Activated CD8-positive, alpha-beta T cell treated with anti-CD3 and anti-CD28 coated beads for 36 hours (primary cell): ENCODE measurements at regions not wholly inside any gene's neighbourhood (a gene's known extent, or its start where the extent isn't known, plus 50 kb on each side); places are given as distances from the start of the nearest gene placed in this dataset.

Experiments
- ATAC-seq: fragments of 200-7000 bp; cut with Tn5 transposase; one replicate; pipeline ENCODE4 v1.10.0; 2021; ENCODE audit warnings: mild to moderate bottlenecking, moderate library complexity
- CTCF ChIA-PET: fragments of 350-600 bp; sonication (Branson Sonifier 250); formaldehyde crosslinking; loops from one replicate; lab custom pipeline; 2021; ENCODE audit warnings: antibody characterized with exemption; lab: Charles Lee
- POLR2A ChIA-PET: fragments of 350-600 bp; sonication (Branson Sonifier 250); formaldehyde crosslinking; loops from one replicate; lab custom pipeline; 2021; ENCODE audit warnings: antibody characterized with exemption; lab: Charles Lee
- DNase-seq: peaks from one replicate; pipeline ENCODE4 v3.0.0-alpha.2; 2020
- H3K27ac Mint-ChIP-seq: one replicate; pipeline ENCODE4 v1.8.0; 2021; ENCODE audit warnings: mild to moderate bottlenecking, mixed read lengths
- H3K27me3 Mint-ChIP-seq: one replicate; pipeline ENCODE4 v1.8.0; 2021; ENCODE audit warnings: mixed read lengths
- H3K36me3 Mint-ChIP-seq: one replicate; pipeline ENCODE4 v1.8.0; 2021; ENCODE audit warnings: low read depth, mixed read lengths
- H3K4me1 Mint-ChIP-seq: one replicate; pipeline ENCODE4 v1.8.0; 2021; ENCODE audit warnings: low read depth, mixed read lengths
- H3K4me3 Mint-ChIP-seq: one replicate; pipeline ENCODE4 v1.8.0; 2021; ENCODE audit warnings: mild to moderate bottlenecking, moderate library complexity, mixed read lengths
- H3K9me3 Mint-ChIP-seq: one replicate; pipeline ENCODE4 v1.8.0; 2021; ENCODE audit warnings: mixed read lengths
- intact Hi-C: fragments of 100-400 bp; cut with micrococcal nuclease; formaldehyde crosslinking; loops from one replicate; pipeline ENCODE4 v1.10.0; 2022
- TF ChIP-seq, protein P1 (sequence below): fragments of 200-600 bp; IDR thresholded peaks from one replicate; pipeline ENCODE4 v1.8.0; 2022; ENCODE audit warnings: antibody characterized with exemption, mild to moderate bottlenecking

DNA sequence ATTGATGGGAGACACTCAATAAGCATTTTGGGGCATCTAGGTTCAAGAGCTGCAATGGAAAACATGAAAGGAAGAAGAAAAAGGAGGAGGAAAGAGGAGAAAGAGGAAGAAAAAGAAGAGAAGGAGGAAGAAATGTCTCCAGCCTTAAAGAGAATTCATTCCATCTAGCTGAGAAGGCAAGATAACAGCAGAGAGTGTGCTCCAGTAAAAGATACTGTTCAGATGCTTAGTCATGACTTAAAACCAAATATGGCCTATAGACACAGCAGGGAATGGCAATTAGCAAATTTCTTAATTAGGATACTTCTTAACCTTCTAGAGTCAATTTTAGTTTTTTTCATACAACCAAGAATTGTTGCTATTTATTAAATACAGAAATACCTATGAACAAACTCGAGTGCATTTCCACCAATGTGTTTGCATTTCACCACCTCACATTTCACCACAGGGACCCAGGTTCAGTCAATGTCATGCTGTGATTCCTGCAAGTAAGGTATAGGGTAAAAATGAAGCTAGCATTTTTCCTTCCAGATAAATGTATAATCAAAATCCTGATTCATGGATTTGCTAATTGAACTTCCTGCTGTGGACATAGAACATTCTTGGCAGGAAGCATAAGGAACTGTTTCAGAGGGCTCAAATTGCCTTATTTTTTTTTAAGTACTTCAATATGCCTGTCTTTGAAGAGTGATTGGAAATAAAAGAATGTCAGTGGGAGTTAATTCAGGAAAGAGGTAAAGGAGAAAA is 177.8 kb downstream of the RPS29 start:
- POLR2A ChIA-PET = no interaction called here
- no peaks in the 10 kb centered on the region for H3K9me3 Mint-ChIP-seq
- H3K27me3 Mint-ChIP-seq = peaks cover 8% of the 10 kb centered on the region

DNA sequence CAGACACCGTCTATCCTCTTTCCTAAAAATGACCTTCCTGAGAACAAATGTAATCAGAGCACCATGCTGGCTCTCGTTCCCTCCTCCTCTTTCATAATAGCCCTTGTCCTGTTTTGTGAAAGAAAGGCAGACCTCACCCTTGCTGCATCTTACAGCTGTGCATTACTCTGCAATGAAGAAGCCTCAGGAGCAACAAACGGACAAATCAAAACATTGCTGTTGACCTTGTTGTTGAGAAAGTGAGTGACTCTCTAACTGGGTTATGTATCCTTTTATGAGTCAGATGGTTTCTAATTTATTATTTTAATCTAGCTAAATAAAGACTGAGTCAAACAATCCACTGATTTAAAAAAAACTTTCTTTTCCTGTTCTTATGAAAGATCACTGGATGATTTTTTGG is 180.9 kb downstream of the RPS29 start:
- H3K27me3 Mint-ChIP-seq = peaks cover 5% of the 10 kb centered on the region
- no peak overlapping the region for H3K27ac Mint-ChIP-seq
- H3K4me3 Mint-ChIP-seq = no peak overlapping the region
- no peak for DNase-seq
- ATAC-seq = no peak
- ChIA-PET POLR2A (no interaction called here), CTCF (no interaction called here)
- TF ChIP-seq, protein P1, sequence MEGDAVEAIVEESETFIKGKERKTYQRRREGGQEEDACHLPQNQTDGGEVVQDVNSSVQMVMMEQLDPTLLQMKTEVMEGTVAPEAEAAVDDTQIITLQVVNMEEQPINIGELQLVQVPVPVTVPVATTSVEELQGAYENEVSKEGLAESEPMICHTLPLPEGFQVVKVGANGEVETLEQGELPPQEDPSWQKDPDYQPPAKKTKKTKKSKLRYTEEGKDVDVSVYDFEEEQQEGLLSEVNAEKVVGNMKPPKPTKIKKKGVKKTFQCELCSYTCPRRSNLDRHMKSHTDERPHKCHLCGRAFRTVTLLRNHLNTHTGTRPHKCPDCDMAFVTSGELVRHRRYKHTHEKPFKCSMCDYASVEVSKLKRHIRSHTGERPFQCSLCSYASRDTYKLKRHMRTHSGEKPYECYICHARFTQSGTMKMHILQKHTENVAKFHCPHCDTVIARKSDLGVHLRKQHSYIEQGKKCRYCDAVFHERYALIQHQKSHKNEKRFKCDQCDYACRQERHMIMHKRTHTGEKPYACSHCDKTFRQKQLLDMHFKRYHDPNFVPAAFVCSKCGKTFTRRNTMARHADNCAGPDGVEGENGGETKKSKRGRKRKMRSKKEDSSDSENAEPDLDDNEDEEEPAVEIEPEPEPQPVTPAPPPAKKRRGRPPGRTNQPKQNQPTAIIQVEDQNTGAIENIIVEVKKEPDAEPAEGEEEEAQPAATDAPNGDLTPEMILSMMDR = no peak
- H3K9me3 Mint-ChIP-seq = no peaks in the 10 kb centered on the region
- no peaks in the 10 kb centered on the region for H3K36me3 Mint-ChIP-seq
- intact Hi-C loops = no loop called here
- H3K4me1 Mint-ChIP-seq = no peaks in the 10 kb centered on the region

More for the DNA sequence above, 177.8 kb downstream of the RPS29 start:
- intact Hi-C loops = no loop called here
- CTCF ChIA-PET = no interaction called here
- ATAC-seq (no peak), DNase-seq (no peak)
- H3K4me3 Mint-ChIP-seq = no peak overlapping the region
- TF ChIP-seq, protein P1 = no peak
- no peaks in the 10 kb centered on the region for H3K36me3 Mint-ChIP-seq
- no peak overlapping the region for H3K27ac Mint-ChIP-seq
- no peaks in the 10 kb centered on the region for H3K4me1 Mint-ChIP-seq

DNA sequence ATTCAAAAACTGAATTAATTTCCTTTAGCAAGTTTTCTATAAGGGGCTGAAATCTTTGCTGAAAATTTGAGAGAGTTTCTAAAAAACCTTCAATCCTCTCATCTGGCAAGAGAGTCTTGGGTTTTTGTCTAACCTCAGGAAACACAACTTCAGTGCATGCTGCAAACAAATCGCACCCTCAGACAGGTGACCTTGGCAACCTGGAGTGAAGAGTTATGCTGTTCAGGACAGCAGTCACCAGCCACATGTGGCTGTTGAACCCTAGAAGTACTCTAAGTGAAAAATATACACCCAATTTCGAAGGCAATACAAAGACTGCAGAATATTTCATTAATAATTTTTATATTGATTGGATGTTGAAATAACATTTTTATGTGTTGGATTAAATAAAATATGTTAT is 184.8 kb downstream of the RPS29 start:
- no peak overlapping the region for H3K27ac Mint-ChIP-seq
- no peak overlapping the region for H3K4me3 Mint-ChIP-seq
- TF ChIP-seq, protein P1 = no peak
- no peaks in the 10 kb centered on the region for H3K9me3 Mint-ChIP-seq
- H3K36me3 Mint-ChIP-seq = no peaks in the 10 kb centered on the region
- no peaks in the 10 kb centered on the region for H3K4me1 Mint-ChIP-seq
- POLR2A ChIA-PET = no interaction called here
- DNase-seq (no peak), ATAC-seq (no peak)
- CTCF ChIA-PET = no interaction called here
- H3K27me3 Mint-ChIP-seq = peaks cover 2% of the 10 kb centered on the region
- intact Hi-C loops = no loop called here

DNA sequence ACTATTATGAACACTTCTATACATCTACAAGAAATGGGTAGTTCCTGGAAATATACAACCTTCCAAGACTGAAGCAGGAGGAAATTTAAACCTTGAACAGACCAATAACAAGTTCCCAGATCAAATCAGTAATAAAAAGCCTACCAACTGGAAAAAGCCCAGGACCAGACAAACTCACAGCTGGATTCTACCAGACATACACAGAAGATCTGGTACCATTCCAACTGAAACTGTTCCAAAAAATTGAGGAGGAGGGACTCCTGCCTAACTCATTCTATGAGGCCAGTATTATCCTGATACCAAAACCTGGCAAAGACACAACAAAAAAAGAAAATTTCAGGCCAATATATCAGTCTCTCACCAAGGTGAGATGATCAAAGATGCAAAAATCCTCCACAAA is 189.4 kb downstream of the RPS29 start:
- intact Hi-C loops = no loop called here
- no peak overlapping the region for H3K27ac Mint-ChIP-seq
- no peaks in the 10 kb centered on the region for H3K9me3 Mint-ChIP-seq
- CTCF ChIA-PET = no interaction called here
- DNase-seq = no peak
- POLR2A ChIA-PET = no interaction called here
- H3K36me3 Mint-ChIP-seq = no peaks in the 10 kb centered on the region
- TF ChIP-seq, protein P1 = no peak
- H3K4me1 Mint-ChIP-seq = no peaks in the 10 kb centered on the region
- H3K4me3 Mint-ChIP-seq = no peak overlapping the region
- H3K27me3 Mint-ChIP-seq = no peaks in the 10 kb centered on the region
- no peak for ATAC-seq

DNA sequence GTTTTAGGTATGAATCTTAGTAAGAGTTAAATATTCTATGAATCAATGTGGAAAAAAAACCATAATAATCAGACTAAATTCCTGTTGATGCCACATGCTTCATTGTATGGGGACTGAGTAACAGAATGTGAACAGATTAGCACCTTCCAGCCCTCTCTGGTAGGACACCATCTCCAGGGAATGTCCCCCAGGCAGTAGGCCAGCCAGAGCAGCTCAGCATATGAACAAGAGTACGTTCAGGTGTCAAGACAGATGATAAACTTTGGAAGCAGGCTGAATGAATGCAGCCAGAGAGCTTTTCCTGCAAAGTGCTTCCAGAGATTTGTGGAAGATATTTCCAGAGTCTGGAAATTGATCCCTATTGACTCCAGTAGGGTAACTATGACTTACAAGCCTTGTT is 204.4 kb downstream of the RPS29 start:
- H3K36me3 Mint-ChIP-seq = no peaks in the 10 kb centered on the region
- H3K27ac Mint-ChIP-seq = no peak overlapping the region
- no peak for ATAC-seq
- no peak for DNase-seq
- H3K4me3 Mint-ChIP-seq = no peak overlapping the region
- TF ChIP-seq, protein P1 = no peak
- POLR2A ChIA-PET = no interaction called here
- intact Hi-C loops = no loop called here
- CTCF ChIA-PET = interaction anchor here (1.0 kb wide), 1 partner anchor 79 kb away, joined by 3 read pairs; no protein-coding TSS in a partner anchor
- H3K27me3 Mint-ChIP-seq = peaks cover 17% of the 10 kb centered on the region
- peaks cover 2% of the 10 kb centered on the region for H3K9me3 Mint-ChIP-seq
- H3K4me1 Mint-ChIP-seq = no peaks in the 10 kb centered on the region
